GM21786 (cell line): ENCODE measurements at regions not wholly inside any gene's neighbourhood (a gene's known extent, or its start where the extent isn't known, plus 50 kb on each side); places are given as distances from the start of the nearest gene placed in this dataset.

Source experiments
- ATAC-seq: cut with Tn5 transposase; IDR thresholded peaks from one replicate; pipeline ENCODE4 v1.9.1; 2021; ENCODE audit not compliant: unreplicated experiment

DNA sequence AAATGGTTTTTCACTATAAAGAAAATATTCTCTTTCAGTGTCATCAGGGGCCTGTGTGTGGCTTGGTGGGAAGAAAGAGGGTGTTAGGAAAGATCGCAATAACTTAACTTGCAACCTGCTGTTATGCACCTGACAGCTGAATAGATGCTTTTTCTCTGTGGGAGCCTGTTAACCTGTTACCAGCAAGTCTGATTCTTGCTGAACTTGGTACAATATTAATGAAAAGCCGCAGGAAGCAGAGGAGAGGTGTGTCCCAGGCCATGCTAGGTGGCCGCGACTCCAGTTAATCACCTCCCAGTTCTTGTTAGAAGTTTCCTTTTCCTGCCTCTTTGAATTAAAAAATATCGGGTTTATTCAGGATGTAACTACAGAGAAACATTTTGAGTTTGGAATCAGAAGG lies 494.8 kb upstream of the AGA start:
- ATAC-seq = no peak

DNA sequence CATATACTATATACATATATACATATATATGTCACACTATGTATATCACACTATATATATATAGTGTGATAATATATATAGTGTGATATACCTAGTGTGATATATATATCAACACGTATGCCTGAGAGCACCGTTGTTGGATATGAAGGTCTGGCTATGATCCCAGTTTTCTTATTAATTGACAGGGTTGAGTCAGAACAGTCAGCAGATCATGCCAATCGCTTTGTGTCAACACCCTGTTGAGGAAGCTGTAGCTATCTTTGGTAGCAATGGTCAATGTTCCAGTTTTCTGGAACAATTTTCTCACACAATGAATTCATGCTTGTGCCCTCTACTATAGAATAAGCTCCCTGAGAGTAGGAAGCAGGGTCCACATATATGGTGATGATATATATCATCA lies 496.0 kb upstream of the AGA start:
- ATAC-seq = no peak

DNA sequence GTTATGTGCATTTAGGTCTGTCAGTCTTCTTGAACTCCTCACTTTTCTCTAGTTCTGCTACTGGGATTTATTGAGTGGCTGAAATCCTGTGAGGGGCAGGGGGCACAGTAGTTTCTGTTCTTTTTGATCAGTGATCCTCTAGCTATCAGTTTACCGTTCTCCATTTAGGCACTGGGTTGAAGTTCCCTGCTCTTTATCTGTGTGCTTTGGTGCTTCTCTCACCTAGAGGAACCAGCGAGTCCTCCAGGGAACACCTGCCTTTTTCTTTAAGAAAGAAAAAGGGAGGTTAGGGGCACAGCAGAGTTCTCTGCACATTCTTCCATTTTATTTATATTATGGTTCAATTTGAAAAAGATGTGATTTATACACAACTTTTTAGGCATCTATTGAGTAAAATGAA lies 503.0 kb upstream of the AGA start:
- ATAC-seq = no peak

DNA sequence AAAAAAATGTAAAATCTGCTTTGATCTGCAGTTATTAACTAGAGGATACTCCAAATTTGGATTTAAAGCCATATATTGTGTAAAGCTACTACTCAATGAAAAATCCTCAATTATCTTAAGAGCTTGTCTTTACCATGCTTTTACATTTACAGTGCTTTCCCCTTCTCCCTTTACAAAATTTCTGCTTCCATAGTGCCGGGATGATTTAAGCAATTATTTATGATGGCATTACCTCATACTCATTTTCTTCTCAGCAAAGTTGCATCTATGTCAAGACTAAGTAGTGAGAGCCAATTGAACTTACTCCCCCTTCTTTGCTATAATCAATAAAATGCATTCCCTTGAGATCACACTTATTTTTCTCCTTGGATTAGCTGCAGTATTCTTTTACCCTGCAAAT lies 505.4 kb upstream of the AGA start:
- no peak for ATAC-seq

DNA sequence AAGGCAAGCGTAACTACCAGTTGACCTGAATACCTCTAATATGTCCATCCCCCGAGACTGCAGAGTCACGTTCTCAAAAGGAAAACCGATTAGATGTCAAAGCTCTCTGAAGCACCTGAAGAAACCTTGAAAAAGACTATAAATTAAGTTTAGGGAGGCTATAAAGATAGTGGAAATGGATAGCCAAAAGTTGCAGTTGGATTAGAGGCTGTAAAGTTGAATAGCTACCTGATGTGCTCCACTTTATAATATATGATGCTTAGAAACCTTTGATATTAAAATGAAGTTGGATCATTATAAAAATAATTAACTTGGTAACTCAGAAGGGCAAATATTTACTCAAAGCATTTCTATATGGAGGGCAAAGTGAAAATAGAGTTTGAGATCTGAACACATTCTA lies 506.6 kb upstream of the AGA start:
- no peak for ATAC-seq

DNA sequence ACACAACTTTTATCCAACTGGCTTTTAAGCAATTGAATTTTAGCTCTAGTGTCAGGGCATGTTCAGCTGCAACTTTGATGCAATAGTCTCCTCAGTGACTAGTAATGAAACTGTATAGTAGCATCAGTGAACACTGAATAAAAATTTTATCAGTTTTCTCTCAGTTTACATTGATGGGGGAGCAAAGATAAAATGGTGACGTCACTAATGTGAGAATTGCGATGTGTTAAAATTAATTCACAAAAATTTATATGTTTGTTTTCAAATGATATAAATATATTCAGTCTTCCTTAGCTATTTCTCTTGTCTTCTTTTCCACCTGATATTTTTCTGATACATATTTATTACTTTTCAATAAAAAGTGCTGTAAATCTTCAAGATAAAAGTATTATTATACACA lies 508.8 kb upstream of the AGA start:
- ATAC-seq = no peak

DNA sequence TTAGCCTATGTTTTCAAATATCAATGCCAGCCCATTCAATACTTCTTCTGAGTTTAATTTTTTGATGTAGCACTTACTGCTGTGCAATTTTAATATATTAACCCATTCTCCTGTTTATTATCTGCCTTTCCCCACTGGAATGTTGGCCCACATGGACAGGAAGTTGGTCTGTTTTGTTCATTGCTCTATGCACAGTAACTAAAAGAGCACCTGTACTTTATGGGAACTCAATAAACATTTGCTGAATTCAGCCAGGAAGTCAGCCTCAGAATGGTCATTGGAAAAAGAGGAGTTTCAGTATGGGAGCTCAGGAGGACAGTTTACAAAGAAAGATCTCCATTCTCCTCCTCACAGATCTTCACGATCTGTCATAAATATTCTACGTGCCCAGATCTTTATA lies 510.5 kb upstream of the AGA start:
- ATAC-seq = no peak

DNA sequence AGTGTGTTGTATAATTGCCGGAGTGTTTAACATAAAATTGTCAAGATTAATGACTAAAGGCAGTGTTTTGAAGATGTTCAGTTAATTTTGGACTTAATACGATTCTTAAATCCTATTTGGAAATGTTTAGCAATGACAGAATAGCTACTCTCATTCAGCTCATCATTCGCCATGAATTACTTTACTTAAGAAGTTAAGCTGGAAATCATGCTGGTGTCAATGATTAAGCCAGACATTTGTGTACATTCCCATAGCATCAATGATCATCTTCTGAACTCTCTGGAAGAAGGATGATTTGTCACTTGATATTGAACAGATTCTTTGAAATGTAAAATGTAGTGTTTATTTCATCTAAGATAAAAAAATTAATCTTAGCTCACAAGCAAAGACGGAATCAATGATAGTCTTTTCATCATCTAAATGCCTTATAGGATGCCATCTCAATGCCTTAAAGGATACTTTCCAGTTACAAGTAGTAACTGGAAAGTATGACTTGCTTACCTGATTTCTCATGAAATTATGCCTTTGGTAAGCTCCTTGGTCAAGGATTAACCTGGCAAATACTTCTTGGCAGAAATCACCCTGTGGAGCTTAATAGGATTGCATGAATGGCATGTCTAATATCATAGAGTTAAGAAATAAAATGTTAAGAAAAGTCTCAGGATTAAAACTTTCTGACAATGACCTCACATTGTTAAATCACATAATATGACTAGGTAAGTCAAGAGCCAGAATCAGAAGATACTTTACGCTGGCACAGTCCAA lies 515.5 kb upstream of the AGA start:
- no peak for ATAC-seq

DNA sequence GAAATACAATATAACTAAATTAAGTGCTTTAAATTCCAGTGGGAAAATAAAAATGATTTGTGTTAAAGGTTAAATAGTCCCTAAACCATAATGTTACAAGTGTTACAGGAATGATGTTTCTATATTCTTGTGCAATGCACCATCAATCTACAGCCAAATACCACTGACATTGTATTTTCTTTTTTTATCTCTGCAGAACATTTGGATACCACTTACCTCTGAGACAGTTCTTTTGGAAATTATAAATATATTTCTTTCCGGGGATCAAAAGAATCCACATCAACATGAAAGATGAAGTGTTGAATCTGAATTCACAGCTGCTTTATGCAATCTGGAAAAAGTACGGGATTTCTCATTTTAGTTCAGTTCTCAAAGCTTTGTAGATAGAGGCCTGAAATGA lies 518.3 kb upstream of the AGA start:
- ATAC-seq = no peak

DNA sequence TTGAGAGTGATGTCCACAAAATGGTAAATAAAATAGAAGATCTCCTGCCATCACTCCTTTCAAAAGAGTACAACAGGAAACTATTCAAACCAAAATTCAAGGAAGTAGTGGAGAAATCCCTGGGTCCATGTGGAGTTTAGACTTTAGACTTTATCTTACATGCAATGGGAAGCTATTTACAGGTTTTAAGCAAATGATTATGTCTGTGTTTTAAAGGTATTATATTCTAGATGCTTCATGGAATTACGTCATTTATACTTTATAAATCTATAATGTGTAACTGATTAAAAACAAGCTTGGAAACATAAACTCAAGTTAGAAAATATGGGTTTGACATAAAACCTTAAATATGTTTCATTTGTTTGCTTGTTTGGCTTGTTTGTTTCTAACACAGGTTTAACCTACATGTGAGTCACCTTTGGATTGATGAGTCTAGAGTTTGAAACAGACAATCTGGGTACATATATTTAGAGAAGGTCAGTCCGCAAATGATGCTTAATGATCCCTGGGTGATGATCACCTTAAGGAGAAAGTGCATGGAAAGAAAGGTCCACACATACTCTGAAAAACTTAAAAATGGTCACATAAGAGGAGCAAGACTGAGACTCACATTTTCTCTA lies 519.6 kb upstream of the AGA start:
- ATAC-seq = no peak

DNA sequence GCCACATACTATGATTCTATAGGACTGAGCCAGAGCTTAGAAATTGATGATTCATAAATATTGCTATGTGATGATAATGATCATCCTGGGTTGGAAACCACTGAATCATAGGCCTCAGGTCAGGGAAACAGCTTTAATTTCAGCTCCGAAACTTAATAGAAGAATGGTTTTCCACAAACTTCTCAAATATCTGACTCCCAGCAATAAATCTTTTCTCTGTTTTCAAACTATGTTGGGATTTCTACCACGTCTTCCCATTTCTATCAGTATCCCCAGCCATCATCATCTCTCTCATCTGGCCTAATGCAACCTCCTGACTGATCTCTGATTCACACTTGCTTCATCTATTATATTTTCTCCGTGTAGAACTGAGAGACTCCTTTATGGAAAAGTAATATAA lies 521.8 kb upstream of the AGA start:
- ATAC-seq = no peak

DNA sequence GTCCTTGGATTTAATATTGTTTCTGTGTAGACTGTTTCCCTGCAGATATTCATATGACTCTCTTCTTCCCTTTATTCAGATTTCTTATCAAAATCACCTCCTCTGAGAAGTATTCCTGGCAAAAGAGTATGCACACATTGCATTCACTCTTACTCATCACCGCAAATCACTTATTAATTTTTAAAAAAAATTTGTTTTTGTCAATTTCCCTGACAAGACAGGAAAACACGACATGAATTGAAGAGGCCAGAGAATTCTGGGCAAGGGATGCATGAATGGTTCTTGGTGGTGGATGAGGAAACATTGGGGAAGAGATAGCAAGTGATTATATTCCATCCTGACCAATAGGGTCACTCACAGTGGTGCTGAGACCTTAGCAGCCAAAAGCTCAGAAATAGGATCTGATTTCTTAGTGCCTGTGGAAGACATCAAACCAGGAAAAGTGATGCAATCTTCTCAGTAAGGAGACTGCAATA lies 522.5 kb upstream of the AGA start:
- ATAC-seq = no peak

DNA sequence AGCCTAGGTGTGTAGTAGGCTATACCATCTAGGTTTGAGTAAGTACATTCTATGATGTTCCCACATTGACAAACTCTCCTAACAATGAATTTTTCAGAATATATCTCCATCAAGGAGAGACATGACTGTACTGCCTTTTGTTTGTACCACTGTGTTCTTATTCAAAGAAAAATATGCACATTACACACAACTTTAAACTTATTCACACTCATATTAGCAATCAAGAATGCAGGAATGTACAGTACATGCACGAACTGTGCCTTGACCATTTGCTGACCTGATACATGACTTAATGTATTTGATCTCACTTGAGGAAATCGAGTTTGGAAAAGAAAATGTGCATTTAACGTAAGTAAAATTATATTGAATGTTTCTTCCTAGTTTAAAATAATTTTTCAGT lies 525.1 kb upstream of the AGA start:
- no peak for ATAC-seq

DNA sequence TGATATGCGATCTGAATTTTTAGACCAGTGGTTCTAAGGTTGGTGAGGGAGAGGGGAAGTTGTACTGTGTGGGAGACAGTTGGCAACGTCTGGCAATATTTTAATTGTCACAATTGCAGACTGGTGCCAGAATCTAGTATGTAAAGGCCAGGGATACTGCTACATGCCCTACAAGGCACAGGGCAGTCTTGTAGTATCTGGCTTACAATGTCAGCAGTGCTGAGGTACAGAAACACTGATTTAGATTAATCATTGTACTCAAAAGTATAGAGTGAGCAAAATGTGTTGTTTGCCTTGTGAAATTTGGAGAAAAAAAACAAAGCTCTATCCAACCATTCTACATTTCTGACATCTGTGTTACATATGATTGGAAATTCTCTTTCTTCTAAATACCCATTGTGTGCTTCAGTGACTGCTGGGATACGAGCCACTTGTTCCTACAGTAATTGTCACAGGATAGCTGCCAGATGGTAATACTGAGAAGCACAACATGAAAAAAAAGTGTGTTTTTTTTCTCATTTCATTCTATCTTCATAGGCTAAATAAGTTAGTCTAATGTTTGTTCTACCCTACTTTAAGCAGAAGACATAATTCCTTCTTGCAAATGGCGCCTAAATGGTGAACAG lies 526.7 kb upstream of the AGA start:
- no peak for ATAC-seq

DNA sequence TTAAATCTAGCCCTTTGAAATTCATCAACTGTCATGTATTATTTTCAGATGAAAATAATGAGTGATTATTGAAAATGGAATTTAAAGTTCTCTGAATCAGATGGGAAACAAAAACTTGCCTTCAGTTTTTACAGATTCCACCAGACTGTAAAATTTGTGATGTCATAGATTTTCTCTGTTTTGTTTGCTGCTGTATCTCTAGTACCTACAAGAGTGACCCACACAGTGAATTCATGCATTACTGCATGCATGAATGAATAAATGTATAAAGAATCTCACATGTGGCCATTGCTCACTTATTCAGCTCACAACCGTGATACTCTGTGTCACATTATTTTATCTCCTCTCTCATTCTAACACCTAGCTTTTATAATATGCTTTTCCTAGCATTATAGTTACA lies 532.2 kb upstream of the AGA start:
- ATAC-seq = no peak

DNA sequence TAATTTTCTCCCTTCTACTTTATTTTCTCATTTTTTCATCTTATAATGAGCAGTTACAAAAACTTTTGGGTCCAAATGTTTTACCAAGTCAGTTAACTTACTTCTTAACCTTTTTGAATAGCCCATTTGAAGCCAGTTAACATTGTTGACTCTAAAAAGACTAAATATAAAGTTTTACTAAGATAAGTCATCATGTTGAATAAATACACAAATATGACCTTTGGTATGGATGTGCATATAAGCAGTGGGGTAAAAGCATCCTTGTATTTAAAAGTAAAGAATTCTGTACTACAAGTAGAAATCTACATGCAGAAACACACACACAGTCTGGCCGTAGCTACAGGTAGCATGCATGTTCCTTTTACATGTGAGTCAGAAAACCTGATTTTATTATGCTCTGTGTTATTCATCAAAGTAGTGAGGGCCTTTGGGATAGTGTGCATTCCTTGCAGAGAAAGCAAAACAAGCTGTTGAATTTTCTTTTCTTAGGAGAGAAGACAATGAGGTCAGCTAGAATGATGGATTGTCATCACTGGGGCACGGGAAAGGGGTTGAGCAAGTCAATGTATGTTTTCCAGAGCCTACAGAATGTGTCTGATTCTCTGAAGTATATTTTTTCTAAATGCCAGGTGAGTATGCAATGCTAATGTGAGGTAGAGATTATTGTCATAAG lies 533.2 kb upstream of the AGA start:
- ATAC-seq = no peak

DNA sequence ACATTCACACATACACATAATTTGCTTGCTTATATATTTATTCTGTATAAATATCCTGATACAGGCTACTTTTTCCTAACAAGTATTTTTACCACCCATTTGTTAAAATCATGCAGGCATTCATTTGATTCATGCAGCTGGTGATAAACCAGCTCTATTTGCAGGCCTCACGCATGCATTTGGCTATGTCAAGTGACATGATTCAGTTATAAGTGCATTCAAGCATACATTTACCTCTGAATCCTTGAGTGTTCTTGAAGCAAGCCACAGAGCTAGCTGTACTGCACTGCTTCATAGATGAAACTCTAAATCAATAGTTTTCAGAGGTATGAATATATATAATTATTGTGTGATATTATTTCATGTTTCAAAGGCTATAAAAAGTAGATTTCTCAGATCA lies 544.0 kb upstream of the AGA start:
- ATAC-seq = no peak

DNA sequence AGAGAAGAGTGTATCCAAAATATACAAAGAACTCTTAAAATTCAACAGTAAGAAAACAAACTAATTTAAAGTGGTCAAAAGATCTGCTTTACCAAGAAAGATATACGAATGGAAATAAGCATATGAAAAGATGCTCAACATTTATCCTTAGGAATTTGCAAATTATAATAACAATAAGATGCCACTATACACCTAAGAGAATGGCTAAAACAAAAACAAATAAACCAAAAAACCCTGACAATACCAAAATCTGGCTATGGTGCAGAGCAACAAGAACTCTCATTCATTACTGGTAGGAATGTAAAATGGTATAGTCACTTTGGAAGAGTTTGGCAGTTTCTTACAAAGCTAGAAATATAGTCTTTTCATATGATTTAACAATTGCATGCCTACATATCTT lies 545.7 kb upstream of the AGA start:
- no peak for ATAC-seq

DNA sequence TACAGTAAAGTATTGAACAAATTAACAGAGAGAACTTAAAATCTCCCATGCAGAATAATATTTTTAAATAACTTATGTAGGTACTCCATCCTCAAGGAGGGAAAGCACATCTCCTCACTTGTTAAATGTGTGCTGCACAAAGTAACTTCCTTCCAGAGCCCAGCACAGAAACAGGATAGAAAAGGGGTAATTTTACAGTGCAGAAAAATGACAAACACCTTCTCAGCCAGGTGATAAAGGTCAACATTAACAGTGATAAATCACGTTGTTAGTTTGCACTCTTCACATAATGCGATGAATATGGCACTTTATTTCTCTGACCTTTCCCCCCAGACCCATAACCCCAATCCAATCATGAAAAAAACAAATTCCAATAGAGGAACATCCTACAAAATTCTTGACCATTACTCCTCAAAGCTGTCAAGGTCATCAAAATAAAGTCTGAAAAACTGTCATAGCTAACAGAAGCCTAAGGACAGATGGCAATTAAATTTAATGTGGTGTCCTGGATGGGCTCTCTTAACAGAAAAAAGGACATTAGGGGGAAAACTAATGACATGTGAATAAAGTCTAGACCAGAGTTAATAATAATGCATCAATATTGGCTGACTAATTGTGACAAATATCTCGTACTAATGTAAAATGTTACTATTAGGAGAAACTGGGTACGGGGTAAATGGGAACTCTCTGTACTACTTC lies 547.4 kb upstream of the AGA start:
- no peak for ATAC-seq

DNA sequence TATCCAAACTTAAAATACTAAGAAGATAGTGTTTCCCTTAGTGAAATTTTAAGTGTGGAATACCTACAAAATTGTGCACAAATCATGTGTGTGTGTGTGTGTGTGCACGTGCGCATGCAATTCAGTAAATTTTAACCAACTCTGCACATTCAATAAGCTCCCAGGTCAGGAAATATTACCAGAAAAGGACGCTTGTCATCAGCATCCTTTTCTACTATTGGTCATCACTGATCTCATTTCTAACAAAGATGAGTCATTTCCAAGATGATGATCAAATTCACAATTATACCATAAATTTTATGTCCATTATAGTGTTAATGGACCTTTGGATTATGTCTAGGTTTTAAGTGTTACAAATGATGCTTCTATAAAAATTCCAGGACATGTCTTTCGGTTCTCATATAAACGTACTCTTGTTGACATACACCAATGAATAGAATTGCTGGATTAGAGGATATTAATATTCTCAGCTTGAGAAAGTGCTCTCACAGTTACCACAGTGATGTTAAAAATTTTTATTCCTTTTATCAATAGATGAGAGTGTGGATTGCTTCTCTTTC lies 560.9 kb upstream of the AGA start:
- ATAC-seq = no peak

DNA sequence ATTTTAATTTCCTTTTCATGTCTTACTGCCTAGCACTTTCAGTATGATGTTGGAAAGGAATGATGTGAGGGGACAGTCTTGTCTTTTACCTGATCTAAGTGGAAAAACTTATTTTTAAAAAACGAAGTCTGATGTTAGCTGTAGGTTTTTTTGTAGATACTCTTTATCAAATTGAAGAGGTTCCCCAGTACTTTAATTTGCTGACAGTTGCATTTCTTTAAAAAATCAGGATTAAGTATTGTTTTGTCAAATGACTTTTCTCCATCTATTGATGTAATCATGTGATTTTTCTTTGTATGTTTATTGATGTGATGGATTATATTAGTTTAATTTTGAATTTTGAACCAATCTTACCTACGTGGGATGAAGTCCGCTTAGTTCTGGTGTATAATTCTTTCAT lies 568.4 kb upstream of the AGA start:
- no peak for ATAC-seq
